Endothelial cell of umbilical vein (primary cell): ENCODE measurements at regions not wholly inside any gene's neighbourhood (a gene's known extent, or its start where the extent isn't known, plus 50 kb on each side); places are given as distances from the start of the nearest gene placed in this dataset.

Source experiments
- BruUV-seq: library from RNA; stranded (reverse); fragments of 400-500 nt; replicated peaks from 2 replicates; lab custom pipeline; 2021; lab: Mats Ljungman, UMichigan
- CTCF ChIA-PET: fragments of 300-600, 350-600 bp; sonication (Branson Sonifier 250); formaldehyde crosslinking; loops from one replicate; lab custom pipeline; 2021; ENCODE audit warnings: antibody characterized with exemption, inconsistent platforms; lab: Charles Lee
- POLR2A ChIA-PET: fragments of 300-600, 350-600 bp; sonication (Branson Sonifier 250); formaldehyde crosslinking; loops from one replicate; lab custom pipeline; 2021; ENCODE audit warnings: antibody characterized with exemption, inconsistent platforms; lab: Charles Lee
- DNase-seq: peaks from one replicate; pipeline ENCODE4 v3.0.0-alpha.2; 2011; ENCODE audit warnings: low read depth, low spot score
- FAIRE-seq: peaks from 2 replicates; lab custom pipeline; 2011; peaks lifted over from hg19 to GRCh38; lab: Jason Lieb, UNC
- H2AFZ ChIP-seq: 2 replicates; pipeline ENCODE4 v1.6.0; 2012; ENCODE audit warnings: low read depth, low read length, control low read depth, inconsistent platforms
- H3K27ac ChIP-seq: 2 replicates; pipeline ENCODE4 v1.5.1; 2011; ENCODE audit warnings: low read depth, mild to moderate bottlenecking, control low read depth, low read length, moderate library complexity; ENCODE audit not compliant: insufficient read depth
- H3K27me3 ChIP-seq, 2 experiments: 2 replicates each; pipeline versions ENCODE4 v1.6.0 to v1.6.1; 2011; ENCODE audit warnings: low read length in 2 of 2, mixed read lengths in 1 of 2; ENCODE audit not compliant: control insufficient read depth in 2 of 2, insufficient read depth in 2 of 2
- H3K36me3 ChIP-seq, 2 experiments: 2 replicates in 1 of 2; 3 replicates in 1 of 2; pipeline ENCODE4 v1.5.1; 2011; ENCODE audit warnings: low read length in 2 of 2, mild to moderate bottlenecking in 1 of 2, moderate library complexity in 1 of 2; ENCODE audit not compliant: control insufficient read depth in 2 of 2, insufficient read depth in 2 of 2; ENCODE audit errors: extremely low read depth in 1 of 2
- H3K4me1 ChIP-seq: 3 replicates; pipeline ENCODE4 v1.5.1; 2011; ENCODE audit warnings: mild to moderate bottlenecking, low read length; ENCODE audit not compliant: control insufficient read depth, insufficient read depth; ENCODE audit errors: extremely low read depth
- H3K4me2 ChIP-seq: 2 replicates; pipeline ENCODE4 v1.6.1; 2011; ENCODE audit warnings: low read length, control low read depth, mixed read lengths; ENCODE audit not compliant: insufficient read depth
- H3K4me3 ChIP-seq, 3 experiments: fragments of 200-600 bp in 1 of 3; sonication (generic), shearing (Covaris generic) in 1 of 3; replicated peaks in 1 of 3; 2 replicates each; pipeline ENCODE4 v1.5.1; 2011 to 2016; ENCODE audit warnings: control low read depth in 3 of 3, low read length in 3 of 3, mild to moderate bottlenecking in 2 of 3, inconsistent platforms in 1 of 3, low read depth in 1 of 3, moderate library complexity in 1 of 3; ENCODE audit not compliant: insufficient read depth in 1 of 3
- H3K79me2 ChIP-seq: 2 replicates; pipeline ENCODE4 v1.6.0; 2012; ENCODE audit warnings: low read length, inconsistent platforms; ENCODE audit not compliant: control insufficient read depth, insufficient read depth
- H3K9ac ChIP-seq: replicated peaks from 2 replicates; pipeline ENCODE3; 2011; ENCODE audit warnings: low read length, control low read depth; ENCODE audit not compliant: insufficient read depth; ENCODE audit errors: extremely low read depth
- H3K9me1 ChIP-seq: replicated peaks from 3 replicates; pipeline ENCODE4 v1.6.0; 2011; ENCODE audit warnings: mild to moderate bottlenecking, low read length; ENCODE audit not compliant: control insufficient read depth, insufficient read depth; ENCODE audit errors: extremely low read depth
- H3K9me3 ChIP-seq: replicated peaks from 2 replicates; pipeline ENCODE4 v1.5.1; 2012; ENCODE audit warnings: low read length, inconsistent platforms; ENCODE audit not compliant: control insufficient read depth, insufficient read depth
- H4K20me1 ChIP-seq: replicated peaks from 2 replicates; pipeline ENCODE3; 2011; ENCODE audit warnings: mild to moderate bottlenecking, low read length; ENCODE audit not compliant: control insufficient read depth, insufficient read depth; ENCODE audit errors: extremely low read depth
- CTCF ChIP-seq, 2 donors: IDR thresholded peaks; 1 replicate in 1 of 2; 2 replicates in 1 of 2; pipeline ENCODE4 v1.5.1; 2011; ENCODE audit warnings: low read length in 2 of 2, mild to moderate bottlenecking in 2 of 2, moderate library complexity in 2 of 2, control low read depth in 1 of 2, inconsistent platforms in 1 of 2, low read depth in 1 of 2; ENCODE audit not compliant: insufficient read depth in 1 of 2; ENCODE audit errors: extremely low read depth in 1 of 2
- EZH2 ChIP-seq: IDR thresholded peaks from 2 replicates; pipeline ENCODE4 v1.6.1; 2012; ENCODE audit warnings: borderline replicate concordance, low read depth, mild to moderate bottlenecking, moderate library complexity, low read length, inconsistent platforms; ENCODE audit not compliant: severe bottlenecking
- FOS ChIP-seq: IDR thresholded peaks from 2 replicates; pipeline ENCODE4 v1.6.1; 2011; ENCODE audit warnings: mild to moderate bottlenecking, low read length, moderate library complexity, borderline replicate concordance; ENCODE audit not compliant: insufficient read depth
- GATA2 ChIP-seq: IDR thresholded peaks from 2 replicates; pipeline ENCODE4 v1.7.0; 2011; ENCODE audit warnings: low read depth, mild to moderate bottlenecking, moderate library complexity, mixed read lengths, low read length; ENCODE audit not compliant: insufficient read length, insufficient read depth
- JUN ChIP-seq: IDR thresholded peaks from 2 replicates; pipeline ENCODE4 v1.6.1; 2011; ENCODE audit warnings: borderline replicate concordance, low read depth; ENCODE audit not compliant: insufficient read length, insufficient read depth
- MAX ChIP-seq: IDR thresholded peaks from 2 replicates; pipeline ENCODE4 v1.6.1; 2011; ENCODE audit not compliant: insufficient read depth, insufficient read length
- MYC ChIP-seq: IDR thresholded peaks from one replicate; pipeline ENCODE4 v1.6.1; 2011; ENCODE audit warnings: mild to moderate bottlenecking, low read depth, low read length
- POLR2A ChIP-seq: IDR thresholded peaks from 2 replicates; pipeline ENCODE4 v1.6.1; 2012; ENCODE audit warnings: low read depth, mild to moderate bottlenecking, control low read depth, low read length
- POLR2AphosphoS5 ChIP-seq: IDR thresholded peaks from 2 replicates; pipeline ENCODE4 v1.6.1; 2012; ENCODE audit warnings: low read depth, mild to moderate bottlenecking, control low read depth, low read length, moderate library complexity; ENCODE audit not compliant: insufficient read depth
- dilution Hi-C: fragments of 300-500 bp; cut with MboI; formaldehyde crosslinking; loops from one replicate; pipeline ENCODE4 v1.15.0; 2019; ENCODE audit warnings: low sequenced_read_pairs; ENCODE audit not compliant: extremely low pct_ligation_motif_present
- intact Hi-C: fragments of 100-400 bp; cut with micrococcal nuclease; formaldehyde crosslinking; loops from one replicate; pipeline ENCODE4 v1.10.0; 2022

- Histone ChIP-seq H3K4me1 (no peaks in the 10 kb centered on the region), H3K4me3 (no peak overlapping the region), H2AFZ (no peak overlapping the region), H4K20me1 (no peaks in the 10 kb centered on the region), H3K9me1 (no peaks in the 10 kb centered on the region), H3K9ac (no peak overlapping the region), H3K4me2 (no peak overlapping the region), H3K27me3 (no peaks in the 10 kb centered on the region), H3K36me3 (no peaks in the 10 kb centered on the region), H3K79me2 (no peaks in the 10 kb centered on the region), H3K9me3 (peaks cover 2% of the 10 kb centered on the region), H3K27ac (no peak overlapping the region)
- intact Hi-C loops (no loop called here), dilution Hi-C loops (no loop called here)
- DNase-seq (no peak), FAIRE-seq (no peak)
- ChIA-PET CTCF (no interaction called here), POLR2A (no interaction called here)
- TF ChIP-seq MAX (no peak), GATA2 (no peak), CTCF (IDR thresholded peaks at IDR 0.05; ENCODE audit: extremely low read depth in 1 of 2, insufficient read depth in 1 of 2, low read depth in 1 of 2, low read length in 2 of 2) (no peak), JUN (no peak), EZH2 (no peak), FOS (no peak), POLR2A (no peak), POLR2AphosphoS5 (no peak), MYC (no peak)
- no TSS peak for BruUV-seq
These were observed 271.1 kb upstream of the NMUR2 start for GRCh38 chr5:152676196-152676595.
